Endothelial cell of umbilical vein (primary cell): ENCODE measurements at regions not wholly inside any gene's neighbourhood (a gene's known extent, or its start where the extent isn't known, plus 50 kb on each side); places are given as distances from the start of the nearest gene placed in this dataset.

Experiments
- BruUV-seq: library from RNA; stranded (reverse); fragments of 400-500 nt; replicated peaks from 2 replicates; lab custom pipeline; 2021; lab: Mats Ljungman, UMichigan
- CTCF ChIA-PET: fragments of 300-600, 350-600 bp; sonication (Branson Sonifier 250); formaldehyde crosslinking; loops from one replicate; lab custom pipeline; 2021; ENCODE audit warnings: antibody characterized with exemption, inconsistent platforms; lab: Charles Lee
- POLR2A ChIA-PET: fragments of 300-600, 350-600 bp; sonication (Branson Sonifier 250); formaldehyde crosslinking; loops from one replicate; lab custom pipeline; 2021; ENCODE audit warnings: antibody characterized with exemption, inconsistent platforms; lab: Charles Lee
- DNase-seq: peaks from one replicate; pipeline ENCODE4 v3.0.0-alpha.2; 2011; ENCODE audit warnings: low read depth, low spot score
- FAIRE-seq: peaks from 2 replicates; lab custom pipeline; 2011; peaks lifted over from hg19 to GRCh38; lab: Jason Lieb, UNC
- H2AFZ ChIP-seq: 2 replicates; pipeline ENCODE4 v1.6.0; 2012; ENCODE audit warnings: low read depth, low read length, control low read depth, inconsistent platforms
- H3K27ac ChIP-seq: 2 replicates; pipeline ENCODE4 v1.5.1; 2011; ENCODE audit warnings: low read depth, mild to moderate bottlenecking, control low read depth, low read length, moderate library complexity; ENCODE audit not compliant: insufficient read depth
- H3K27me3 ChIP-seq, 2 experiments: 2 replicates each; pipeline versions ENCODE4 v1.6.0 to v1.6.1; 2011; ENCODE audit warnings: low read length in 2 of 2, mixed read lengths in 1 of 2; ENCODE audit not compliant: control insufficient read depth in 2 of 2, insufficient read depth in 2 of 2
- H3K36me3 ChIP-seq, 2 experiments: 2 replicates in 1 of 2; 3 replicates in 1 of 2; pipeline ENCODE4 v1.5.1; 2011; ENCODE audit warnings: low read length in 2 of 2, mild to moderate bottlenecking in 1 of 2, moderate library complexity in 1 of 2; ENCODE audit not compliant: control insufficient read depth in 2 of 2, insufficient read depth in 2 of 2; ENCODE audit errors: extremely low read depth in 1 of 2
- H3K4me1 ChIP-seq: 3 replicates; pipeline ENCODE4 v1.5.1; 2011; ENCODE audit warnings: mild to moderate bottlenecking, low read length; ENCODE audit not compliant: control insufficient read depth, insufficient read depth; ENCODE audit errors: extremely low read depth
- H3K4me2 ChIP-seq: 2 replicates; pipeline ENCODE4 v1.6.1; 2011; ENCODE audit warnings: low read length, control low read depth, mixed read lengths; ENCODE audit not compliant: insufficient read depth
- H3K4me3 ChIP-seq, 3 experiments: fragments of 200-600 bp in 1 of 3; sonication (generic), shearing (Covaris generic) in 1 of 3; replicated peaks in 1 of 3; 2 replicates each; pipeline ENCODE4 v1.5.1; 2011 to 2016; ENCODE audit warnings: control low read depth in 3 of 3, low read length in 3 of 3, mild to moderate bottlenecking in 2 of 3, inconsistent platforms in 1 of 3, low read depth in 1 of 3, moderate library complexity in 1 of 3; ENCODE audit not compliant: insufficient read depth in 1 of 3
- H3K79me2 ChIP-seq: 2 replicates; pipeline ENCODE4 v1.6.0; 2012; ENCODE audit warnings: low read length, inconsistent platforms; ENCODE audit not compliant: control insufficient read depth, insufficient read depth
- H3K9ac ChIP-seq: replicated peaks from 2 replicates; pipeline ENCODE3; 2011; ENCODE audit warnings: low read length, control low read depth; ENCODE audit not compliant: insufficient read depth; ENCODE audit errors: extremely low read depth
- H3K9me1 ChIP-seq: replicated peaks from 3 replicates; pipeline ENCODE4 v1.6.0; 2011; ENCODE audit warnings: mild to moderate bottlenecking, low read length; ENCODE audit not compliant: control insufficient read depth, insufficient read depth; ENCODE audit errors: extremely low read depth
- H3K9me3 ChIP-seq: replicated peaks from 2 replicates; pipeline ENCODE4 v1.5.1; 2012; ENCODE audit warnings: low read length, inconsistent platforms; ENCODE audit not compliant: control insufficient read depth, insufficient read depth
- H4K20me1 ChIP-seq: replicated peaks from 2 replicates; pipeline ENCODE3; 2011; ENCODE audit warnings: mild to moderate bottlenecking, low read length; ENCODE audit not compliant: control insufficient read depth, insufficient read depth; ENCODE audit errors: extremely low read depth
- CTCF ChIP-seq, 2 donors: IDR thresholded peaks; 1 replicate in 1 of 2; 2 replicates in 1 of 2; pipeline ENCODE4 v1.5.1; 2011; ENCODE audit warnings: low read length in 2 of 2, mild to moderate bottlenecking in 2 of 2, moderate library complexity in 2 of 2, control low read depth in 1 of 2, inconsistent platforms in 1 of 2, low read depth in 1 of 2; ENCODE audit not compliant: insufficient read depth in 1 of 2; ENCODE audit errors: extremely low read depth in 1 of 2
- EZH2 ChIP-seq: IDR thresholded peaks from 2 replicates; pipeline ENCODE4 v1.6.1; 2012; ENCODE audit warnings: borderline replicate concordance, low read depth, mild to moderate bottlenecking, moderate library complexity, low read length, inconsistent platforms; ENCODE audit not compliant: severe bottlenecking
- FOS ChIP-seq: IDR thresholded peaks from 2 replicates; pipeline ENCODE4 v1.6.1; 2011; ENCODE audit warnings: mild to moderate bottlenecking, low read length, moderate library complexity, borderline replicate concordance; ENCODE audit not compliant: insufficient read depth
- GATA2 ChIP-seq: IDR thresholded peaks from 2 replicates; pipeline ENCODE4 v1.7.0; 2011; ENCODE audit warnings: low read depth, mild to moderate bottlenecking, moderate library complexity, mixed read lengths, low read length; ENCODE audit not compliant: insufficient read length, insufficient read depth
- JUN ChIP-seq: IDR thresholded peaks from 2 replicates; pipeline ENCODE4 v1.6.1; 2011; ENCODE audit warnings: borderline replicate concordance, low read depth; ENCODE audit not compliant: insufficient read length, insufficient read depth
- MAX ChIP-seq: IDR thresholded peaks from 2 replicates; pipeline ENCODE4 v1.6.1; 2011; ENCODE audit not compliant: insufficient read depth, insufficient read length
- MYC ChIP-seq: IDR thresholded peaks from one replicate; pipeline ENCODE4 v1.6.1; 2011; ENCODE audit warnings: mild to moderate bottlenecking, low read depth, low read length
- POLR2A ChIP-seq: IDR thresholded peaks from 2 replicates; pipeline ENCODE4 v1.6.1; 2012; ENCODE audit warnings: low read depth, mild to moderate bottlenecking, control low read depth, low read length
- POLR2AphosphoS5 ChIP-seq: IDR thresholded peaks from 2 replicates; pipeline ENCODE4 v1.6.1; 2012; ENCODE audit warnings: low read depth, mild to moderate bottlenecking, control low read depth, low read length, moderate library complexity; ENCODE audit not compliant: insufficient read depth
- dilution Hi-C: fragments of 300-500 bp; cut with MboI; formaldehyde crosslinking; loops from one replicate; pipeline ENCODE4 v1.15.0; 2019; ENCODE audit warnings: low sequenced_read_pairs; ENCODE audit not compliant: extremely low pct_ligation_motif_present
- intact Hi-C: fragments of 100-400 bp; cut with micrococcal nuclease; formaldehyde crosslinking; loops from one replicate; pipeline ENCODE4 v1.10.0; 2022

- no peak for TF ChIP-seq FOS
- no peak overlapping the region for H2AFZ ChIP-seq
- FAIRE-seq (no peak), DNase-seq (no peak)
- POLR2A ChIA-PET = no interaction called here
- no TSS peak for BruUV-seq
- H3K9me3 ChIP-seq = no peaks in the 10 kb centered on the region
- no peaks in the 10 kb centered on the region for H3K27me3 ChIP-seq
- no peak overlapping the region for H3K9ac ChIP-seq
- no peak overlapping the region for H3K4me2 ChIP-seq
- intact Hi-C loops = no loop called here
- dilution Hi-C loops = no loop called here
- H3K36me3 ChIP-seq = no peaks in the 10 kb centered on the region
- H3K4me1 ChIP-seq = peaks cover 2% of the 10 kb centered on the region
- CTCF ChIA-PET = interaction anchor here (0.7 kb wide), 1 partner anchor 27 kb away, joined by 3 read pairs; no protein-coding TSS in a partner anchor
- H3K79me2 ChIP-seq = no peaks in the 10 kb centered on the region
- no peak overlapping the region for H3K4me3 ChIP-seq
- no peaks in the 10 kb centered on the region for H4K20me1 ChIP-seq
- H3K27ac ChIP-seq = no peak overlapping the region
- H3K9me1 ChIP-seq = no peaks in the 10 kb centered on the region
Observed at GRCh38 chr2:221346411-221346810, 225.7 kb downstream of the EPHA4 start.

GRCh38 chr2:221347471-221347870 lies 224.6 kb downstream of the EPHA4 start:
- CTCF ChIA-PET = interaction anchor here (0.5 to 1.1 kb wide), 2 partner anchors 124 to 173 kb away, joined by 3 to 4 read pairs; no protein-coding TSS in a partner anchor
- no peak for FAIRE-seq

More at GRCh38 chr2:221347471-221347870, 224.6 kb downstream of the EPHA4 start:
- H3K79me2 ChIP-seq = no peaks in the 10 kb centered on the region
- dilution Hi-C loops = no loop called here
- TF ChIP-seq GATA2 (peak; percentile 49), FOS (peak; percentile 93), EZH2 (no peak), CTCF (IDR thresholded peaks at IDR 0.05; ENCODE audit: extremely low read depth in 1 of 2, insufficient read depth in 1 of 2, low read depth in 1 of 2, low read length in 2 of 2) (no peak), POLR2A (no peak), POLR2AphosphoS5 (peak; percentile 33), MYC (no peak), MAX (no peak), JUN (peak; percentile 42)
- POLR2A ChIA-PET = no interaction called here
- no TSS peak for BruUV-seq
- H3K36me3 ChIP-seq = no peaks in the 10 kb centered on the region
- H3K27me3 ChIP-seq = no peaks in the 10 kb centered on the region
- no peak overlapping the region for H3K4me2 ChIP-seq
- H4K20me1 ChIP-seq = no peaks in the 10 kb centered on the region
- H3K9me1 ChIP-seq = no peaks in the 10 kb centered on the region
- intact Hi-C loops = no loop called here
- peaks cover 2% of the 10 kb centered on the region for H3K4me1 ChIP-seq
- no peak overlapping the region for H3K27ac ChIP-seq
- H3K9me3 ChIP-seq = no peaks in the 10 kb centered on the region
- no peak overlapping the region for H3K9ac ChIP-seq
- DNase-seq = peak; percentile 48
- no peak overlapping the region for H2AFZ ChIP-seq
- no peak overlapping the region for H3K4me3 ChIP-seq
